ENCODE measurements at regions not wholly inside any gene's neighbourhood (a gene's known extent, or its start where the extent isn't known, plus 50 kb on each side); places are given as distances from the start of the nearest gene placed in this dataset.
"Not testable (repeated sequence)": the region's sequence is repeated elsewhere in the genome, so short reads cannot be mapped to it uniquely, and the experiment has no call there.

- Histone ChIP-seq H3K27me3 (peaks cover 0 to 9% of the 10 kb centered on the region in 2 donors), H3K27ac (no peak overlapping the region), H3K9me3 (peaks cover 0 to under 1% of the 10 kb centered on the region in 2 donors), H3K4me1 (no peaks in the 10 kb centered on the region), H3K4me3 (no peak overlapping the region), H3K36me3 (no peaks in the 10 kb centered on the region)
- DNase-seq (ENCODE audit: low spot score in 2 of 2) = no peak
- intact Hi-C loops (cut with DNase I; ENCODE audit: low total_unique reads) = no loop called here
- no peak for TF ChIP-seq POLR2A (IDR thresholded peaks at IDR 0.05)
- TF ChIP-seq CTCF (IDR thresholded peaks at IDR 0.05) = no peak
- TF ChIP-seq POLR2AphosphoS5 (IDR thresholded peaks at IDR 0.05) = no peak
Measured at GRCh38 chr7:34225193-34225592, 319.9 kb downstream of the BMPER start.

- no peak for TF ChIP-seq POLR2A (IDR thresholded peaks at IDR 0.05)
- TF ChIP-seq CTCF (IDR thresholded peaks at IDR 0.05) = no peak
- TF ChIP-seq POLR2AphosphoS5 (IDR thresholded peaks at IDR 0.05) = no peak
Measured at GRCh38 chr7:34227525-34227924, 322.2 kb downstream of the BMPER start.

GRCh38 chr7:34235101-34235500 is 329.8 kb downstream of the BMPER start:
- H3K27ac ChIP-seq; H3K27me3 ChIP-seq; H3K36me3 ChIP-seq; H3K4me1 ChIP-seq; H3K4me3 ChIP-seq; intact Hi-C loops (cut with DNase I; ENCODE audit: low total_unique reads); DNase-seq (ENCODE audit: low spot score in 2 of 2): not testable (repeated sequence)
- H3K9me3 ChIP-seq = peaks cover 3 to 10% of the 10 kb centered on the region in 2 donors

More at GRCh38 chr7:34227525-34227924, 322.2 kb downstream of the BMPER start:
- Histone ChIP-seq H3K36me3 (no peaks in the 10 kb centered on the region), H3K9me3 (peaks cover 3 to 10% of the 10 kb centered on the region in 2 donors), H3K27ac (no peak overlapping the region), H3K4me1 (no peaks in the 10 kb centered on the region), H3K4me3 (no peak overlapping the region), H3K27me3 (peaks cover 0 to 9% of the 10 kb centered on the region in 2 donors)
- intact Hi-C loops (cut with DNase I; ENCODE audit: low total_unique reads) = no loop called here
- DNase-seq (ENCODE audit: low spot score in 2 of 2) = no peak

- intact Hi-C loops (cut with DNase I; ENCODE audit: low total_unique reads) = no loop called here
- no peak overlapping the region for H3K27ac ChIP-seq
Measured at GRCh38 chr7:34236057-34236456, 330.7 kb downstream of the BMPER start.

GRCh38 chr7:34236839-34237492 is 331.6 kb downstream of the BMPER start:
- Histone ChIP-seq H3K36me3 (no peaks in the 10 kb centered on the region), H3K27ac (no peak overlapping the region), H3K4me3 (no peak overlapping the region), H3K27me3 (no peaks in the 10 kb centered on the region), H3K9me3 (no peaks in the 10 kb centered on the region), H3K4me1 (no peaks in the 10 kb centered on the region)
- DNase-seq (ENCODE audit: low spot score in 2 of 2) = no peak
- TF ChIP-seq CTCF (IDR thresholded peaks at IDR 0.05) (no peak), POLR2AphosphoS5 (IDR thresholded peaks at IDR 0.05) (no peak)
- intact Hi-C loops (cut with DNase I; ENCODE audit: low total_unique reads) = no loop called here

More at GRCh38 chr7:34236057-34236456, 330.7 kb downstream of the BMPER start:
- Histone ChIP-seq H3K36me3 (no peaks in the 10 kb centered on the region), H3K9me3 (peaks cover under 1 to 2% of the 10 kb centered on the region in 2 donors), H3K27me3 (no peaks in the 10 kb centered on the region), H3K4me3 (no peak overlapping the region), H3K4me1 (no peaks in the 10 kb centered on the region)
- no peak for TF ChIP-seq POLR2A (IDR thresholded peaks at IDR 0.05)
- no peak for TF ChIP-seq CTCF (IDR thresholded peaks at IDR 0.05)
- TF ChIP-seq POLR2AphosphoS5 (IDR thresholded peaks at IDR 0.05) = no peak
- no peak for DNase-seq (ENCODE audit: low spot score in 2 of 2)

- no peak for DNase-seq (ENCODE audit: low spot score in 2 of 2)
- no peak overlapping the region for H3K27ac ChIP-seq
- no peaks in the 10 kb centered on the region for H3K36me3 ChIP-seq
- H3K9me3 ChIP-seq = no peaks in the 10 kb centered on the region
- TF ChIP-seq POLR2A (IDR thresholded peaks at IDR 0.05) (no peak), POLR2AphosphoS5 (IDR thresholded peaks at IDR 0.05) (no peak), CTCF (IDR thresholded peaks at IDR 0.05) (no peak)
- H3K4me1 ChIP-seq = no peaks in the 10 kb centered on the region
- intact Hi-C loops (cut with DNase I; ENCODE audit: low total_unique reads) = no loop called here
- no peaks in the 10 kb centered on the region for H3K27me3 ChIP-seq
- no peak overlapping the region for H3K4me3 ChIP-seq
Measured at GRCh38 chr7:34237493-34237849, 332.1 kb downstream of the BMPER start.

All from breast epithelium (tissue), 4 donors.